ENCODE measurements at regions not wholly inside any gene's neighbourhood (a gene's known extent, or its start where the extent isn't known, plus 50 kb on each side); places are given as distances from the start of the nearest gene placed in this dataset.

DNA sequence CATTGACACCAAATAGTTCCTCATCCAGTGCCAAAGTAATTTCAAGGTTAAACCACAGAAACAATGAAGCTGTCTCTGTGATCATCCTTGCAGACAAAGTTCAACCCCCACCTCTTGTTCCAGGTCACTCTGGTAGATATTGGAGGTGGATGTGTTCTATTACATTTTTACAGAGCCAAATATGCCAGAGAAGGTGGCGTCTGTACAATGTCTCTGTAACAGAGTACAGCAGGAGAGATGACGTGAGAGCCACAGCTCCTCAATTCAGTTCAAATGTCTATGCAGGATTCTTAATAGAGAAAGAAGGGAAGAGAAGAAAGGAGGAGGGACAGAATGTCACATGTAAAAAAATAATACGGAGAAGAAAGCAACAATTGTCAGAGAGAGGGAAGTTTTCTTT lies 268.3 kb upstream of the OR4E1 start:
- TF ChIP-seq RAD21 (IDR thresholded peaks at IDR 0.05; ENCODE audit: low read length) = no peak
- no peak for TF ChIP-seq MXI1 (IDR thresholded peaks at IDR 0.05; ENCODE audit: borderline replicate concordance, low read depth, low read length)

Data from IMR-90 (cell line).